Vagina (tissue), 2 donors: ENCODE measurements at regions not wholly inside any gene's neighbourhood (a gene's known extent, or its start where the extent isn't known, plus 50 kb on each side); places are given as distances from the start of the nearest gene placed in this dataset.

Source experiments
- DNase-seq, 2 donors: peaks; one replicate each; pipeline ENCODE4 v3.0.0-alpha.2; 2017; ENCODE audit errors: extremely low spot score in 2 of 2
- H3K27ac ChIP-seq: fragments of 200-600 bp; sonication (generic); one replicate; pipeline ENCODE4 v1.5.1; 2019
- H3K27me3 ChIP-seq: fragments of 200-600 bp; sonication (generic); one replicate; pipeline ENCODE4 v1.5.1; 2019
- H3K36me3 ChIP-seq, 2 donors: fragments of 200-600 bp; sonication (generic); one replicate each; pipeline ENCODE4 v1.5.1; 2017 to 2019
- H3K4me1 ChIP-seq: fragments of 200-600 bp; sonication (generic); one replicate; pipeline ENCODE4 v1.5.1; 2019
- H3K4me3 ChIP-seq, 2 donors: fragments of 200-600 bp; sonication (generic); 1 replicate in 1 of 2; 2 replicates in 1 of 2; pipeline ENCODE4 v1.5.1; 2016 to 2019
- H3K9me3 ChIP-seq: fragments of 200-600 bp; sonication (generic); one replicate; pipeline ENCODE4 v1.5.1; 2019
- POLR2A ChIP-seq, 2 donors: fragments of 450-650 bp; IDR thresholded peaks; one replicate each; pipeline ENCODE4 v1.6.1; 2017; ENCODE audit warnings: antibody characterized with exemption in 2 of 2, mild to moderate bottlenecking in 2 of 2, moderate library complexity in 2 of 2
- POLR2AphosphoS5 ChIP-seq, 2 donors: sonication (generic); formaldehyde crosslinking; IDR thresholded peaks; one replicate each; pipeline ENCODE4 v1.9.0; 2017; ENCODE audit warnings: antibody characterized with exemption in 2 of 2, mild to moderate bottlenecking in 2 of 2, low read depth in 1 of 2; ENCODE audit not compliant: insufficient read depth in 1 of 2
- intact Hi-C: fragments of 100-400 bp; cut with DNase I; formaldehyde crosslinking; loops from one replicate; pipeline ENCODE4 v1.15.1; 2023
- TF ChIP-seq, protein P1 (sequence below), 3 experiments: fragments of 450-650 bp in 2 of 3; fragments of 200-600 bp in 1 of 3; sonication (generic) in 1 of 3; IDR thresholded peaks; one replicate each; pipeline ENCODE4 v1.5.1; 2017 to 2019; ENCODE audit warnings: antibody characterized with exemption in 3 of 3, mild to moderate bottlenecking in 2 of 3, moderate library complexity in 2 of 3

DNA sequence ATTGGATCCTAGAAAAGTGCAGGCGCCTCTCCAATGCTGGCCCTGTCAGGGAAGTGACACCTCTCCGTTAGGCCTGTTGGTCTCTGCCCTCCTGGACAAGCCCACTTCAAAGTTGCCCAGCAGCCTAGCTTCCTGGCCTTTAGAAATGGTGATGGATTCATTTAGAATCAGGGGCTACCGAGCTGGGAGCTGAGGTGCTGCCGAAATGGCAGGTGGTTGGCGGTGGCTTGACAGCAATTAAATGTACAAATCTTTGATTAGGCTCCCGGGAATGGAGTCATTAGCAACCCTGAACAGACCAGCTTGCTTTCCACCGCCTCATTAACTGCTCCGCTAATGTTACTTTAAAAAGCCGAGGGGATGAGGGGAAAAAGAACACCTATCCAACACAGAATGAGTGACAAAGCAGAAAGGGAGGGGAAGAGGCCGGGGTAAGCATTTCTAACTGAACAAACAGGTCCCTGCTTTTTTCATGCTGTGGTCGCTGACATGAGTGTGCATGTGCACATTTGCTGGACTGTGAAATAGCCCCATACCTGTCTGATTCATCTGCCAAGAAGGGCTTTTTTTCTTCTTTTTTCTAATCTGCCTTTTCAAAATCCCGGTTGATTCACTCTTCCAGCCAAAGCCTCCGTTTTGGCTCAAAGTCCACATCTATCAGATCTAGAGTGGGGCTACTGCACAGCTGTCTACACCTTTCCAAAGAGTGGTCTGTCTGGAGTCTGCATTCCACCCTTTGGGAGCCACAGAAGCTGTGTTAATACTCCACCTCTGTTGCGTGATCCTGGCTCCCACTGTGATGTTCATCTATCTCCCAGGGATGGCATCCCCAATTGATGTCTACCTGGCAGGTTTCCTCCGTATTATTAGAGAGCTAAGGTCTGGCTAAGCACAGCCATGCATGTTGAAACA, 431.9 kb downstream of the COG6 start:
- TF ChIP-seq, protein P1, sequence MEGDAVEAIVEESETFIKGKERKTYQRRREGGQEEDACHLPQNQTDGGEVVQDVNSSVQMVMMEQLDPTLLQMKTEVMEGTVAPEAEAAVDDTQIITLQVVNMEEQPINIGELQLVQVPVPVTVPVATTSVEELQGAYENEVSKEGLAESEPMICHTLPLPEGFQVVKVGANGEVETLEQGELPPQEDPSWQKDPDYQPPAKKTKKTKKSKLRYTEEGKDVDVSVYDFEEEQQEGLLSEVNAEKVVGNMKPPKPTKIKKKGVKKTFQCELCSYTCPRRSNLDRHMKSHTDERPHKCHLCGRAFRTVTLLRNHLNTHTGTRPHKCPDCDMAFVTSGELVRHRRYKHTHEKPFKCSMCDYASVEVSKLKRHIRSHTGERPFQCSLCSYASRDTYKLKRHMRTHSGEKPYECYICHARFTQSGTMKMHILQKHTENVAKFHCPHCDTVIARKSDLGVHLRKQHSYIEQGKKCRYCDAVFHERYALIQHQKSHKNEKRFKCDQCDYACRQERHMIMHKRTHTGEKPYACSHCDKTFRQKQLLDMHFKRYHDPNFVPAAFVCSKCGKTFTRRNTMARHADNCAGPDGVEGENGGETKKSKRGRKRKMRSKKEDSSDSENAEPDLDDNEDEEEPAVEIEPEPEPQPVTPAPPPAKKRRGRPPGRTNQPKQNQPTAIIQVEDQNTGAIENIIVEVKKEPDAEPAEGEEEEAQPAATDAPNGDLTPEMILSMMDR (IDR thresholded peaks at IDR 0.05) = no peak
- no peak for TF ChIP-seq POLR2A (IDR thresholded peaks at IDR 0.05)
- TF ChIP-seq POLR2AphosphoS5 (IDR thresholded peaks at IDR 0.05; ENCODE audit: insufficient read depth in 1 of 2, low read depth in 1 of 2) = no peak

DNA sequence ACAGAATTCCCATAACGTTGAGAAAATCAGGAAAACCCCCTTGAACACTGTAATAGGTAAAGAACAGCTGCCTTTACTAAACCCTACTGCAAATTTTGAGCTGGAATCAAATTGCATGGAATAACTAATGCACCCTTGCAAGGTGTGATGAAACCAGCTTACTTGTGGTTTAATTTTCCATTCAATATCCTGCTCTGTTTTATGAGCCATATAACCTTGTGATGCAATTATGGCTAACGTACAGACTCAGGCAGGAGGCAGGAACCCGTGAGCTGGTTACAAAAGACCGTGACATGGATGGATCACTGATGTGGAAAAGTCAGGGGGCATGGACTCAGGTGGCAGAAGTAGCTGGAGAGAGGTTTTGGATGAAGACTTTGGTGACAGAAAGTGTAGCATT, 438.6 kb downstream of the COG6 start:
- DNase-seq = no peak
- H3K27ac ChIP-seq = no peak overlapping the region
- H3K4me1 ChIP-seq = no peaks in the 10 kb centered on the region
- intact Hi-C loops = no loop called here
- TF ChIP-seq POLR2AphosphoS5 (IDR thresholded peaks at IDR 0.05; ENCODE audit: insufficient read depth in 1 of 2, low read depth in 1 of 2) = peak in 1 of 2 donors; percentile 24
- TF ChIP-seq, protein P1 (IDR thresholded peaks at IDR 0.05) = no peak
- no peak overlapping the region for H3K4me3 ChIP-seq
- H3K9me3 ChIP-seq = no peaks in the 10 kb centered on the region
- H3K36me3 ChIP-seq = no peaks in the 10 kb centered on the region
- no peaks in the 10 kb centered on the region for H3K27me3 ChIP-seq

More for the DNA sequence above, 431.9 kb downstream of the COG6 start:
- Histone ChIP-seq H3K4me1 (no peaks in the 10 kb centered on the region), H3K27ac (no peak overlapping the region), H3K27me3 (no peaks in the 10 kb centered on the region), H3K9me3 (no peaks in the 10 kb centered on the region), H3K4me3 (no peak overlapping the region), H3K36me3 (no peaks in the 10 kb centered on the region)
- intact Hi-C loops = no loop called here
- no peak for DNase-seq

DNA sequence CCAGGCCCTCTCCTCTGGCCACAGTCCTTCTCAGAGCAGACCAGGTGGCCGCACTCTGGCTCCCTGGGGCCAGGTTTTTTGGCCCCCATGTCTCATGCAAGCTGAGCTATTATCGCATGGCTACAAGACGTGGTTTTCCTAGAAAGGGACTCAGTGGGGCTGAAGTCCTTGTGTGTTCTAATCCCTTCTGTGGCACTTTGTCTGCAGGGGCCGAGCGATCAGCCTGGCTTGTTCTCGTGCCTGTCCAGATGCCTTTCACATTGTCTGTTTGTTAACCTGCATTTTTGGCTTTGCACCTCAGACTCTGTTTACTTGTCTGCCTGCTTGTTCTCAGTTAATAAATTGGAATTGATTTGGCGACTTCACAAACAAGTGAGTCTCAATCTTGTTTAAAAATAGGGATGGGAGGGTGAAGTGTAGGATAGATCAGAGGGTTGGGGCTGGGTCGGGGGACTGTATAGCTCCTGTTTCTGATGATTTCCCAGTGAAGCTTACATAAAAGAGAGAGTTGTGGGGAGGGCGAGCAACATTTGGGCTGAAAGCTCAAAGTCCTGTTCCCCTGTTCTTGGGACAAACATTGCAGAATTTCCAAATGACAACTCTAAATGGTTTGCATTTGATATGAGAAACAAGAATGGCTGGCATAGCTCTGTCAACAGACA, 440.4 kb downstream of the COG6 start:
- Histone ChIP-seq H3K9me3 (no peaks in the 10 kb centered on the region), H3K27ac (no peak overlapping the region), H3K4me3 (no peak overlapping the region), H3K27me3 (no peaks in the 10 kb centered on the region), H3K36me3 (no peaks in the 10 kb centered on the region), H3K4me1 (no peaks in the 10 kb centered on the region)
- TF ChIP-seq POLR2AphosphoS5 (IDR thresholded peaks at IDR 0.05; ENCODE audit: insufficient read depth in 1 of 2, low read depth in 1 of 2) = no peak
- DNase-seq = no peak
- intact Hi-C loops = no loop called here

DNA sequence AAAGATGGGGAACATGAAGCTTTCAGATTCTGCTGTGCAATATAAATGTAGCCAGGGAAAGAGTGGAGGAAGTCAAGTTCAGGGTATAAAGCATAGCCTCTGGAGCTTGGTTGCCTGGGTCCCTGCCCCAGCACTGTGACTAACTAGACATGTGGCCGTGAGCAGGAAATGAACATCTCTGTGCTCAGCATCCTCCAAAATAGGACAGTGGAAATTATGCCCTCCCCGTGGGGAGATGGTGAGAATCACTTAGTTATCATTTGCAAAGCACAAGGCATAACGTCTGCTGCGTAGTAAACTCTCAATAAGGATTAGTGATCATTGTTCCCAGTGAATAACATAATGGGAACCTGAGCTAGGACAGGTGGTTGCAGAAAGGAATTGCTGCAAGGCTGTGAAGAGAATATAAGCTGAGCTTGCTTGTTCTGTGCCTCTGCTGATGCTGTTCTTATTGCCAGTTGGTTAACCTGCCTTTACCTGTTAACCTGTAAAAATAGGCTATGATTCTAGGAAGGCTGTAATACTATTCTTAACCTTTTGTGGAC, 441.0 kb downstream of the COG6 start:
- H3K27ac ChIP-seq = no peak overlapping the region
- no peak overlapping the region for H3K4me3 ChIP-seq
- H3K4me1 ChIP-seq = no peaks in the 10 kb centered on the region
- no peaks in the 10 kb centered on the region for H3K9me3 ChIP-seq
- intact Hi-C loops = no loop called here
- TF ChIP-seq POLR2A (IDR thresholded peaks at IDR 0.05) (no peak), POLR2AphosphoS5 (IDR thresholded peaks at IDR 0.05; ENCODE audit: insufficient read depth in 1 of 2, low read depth in 1 of 2) (no peak)
- TF ChIP-seq, protein P1 (IDR thresholded peaks at IDR 0.05) = no peak
- H3K36me3 ChIP-seq = no peaks in the 10 kb centered on the region
- DNase-seq = no peak
- no peaks in the 10 kb centered on the region for H3K27me3 ChIP-seq

DNA sequence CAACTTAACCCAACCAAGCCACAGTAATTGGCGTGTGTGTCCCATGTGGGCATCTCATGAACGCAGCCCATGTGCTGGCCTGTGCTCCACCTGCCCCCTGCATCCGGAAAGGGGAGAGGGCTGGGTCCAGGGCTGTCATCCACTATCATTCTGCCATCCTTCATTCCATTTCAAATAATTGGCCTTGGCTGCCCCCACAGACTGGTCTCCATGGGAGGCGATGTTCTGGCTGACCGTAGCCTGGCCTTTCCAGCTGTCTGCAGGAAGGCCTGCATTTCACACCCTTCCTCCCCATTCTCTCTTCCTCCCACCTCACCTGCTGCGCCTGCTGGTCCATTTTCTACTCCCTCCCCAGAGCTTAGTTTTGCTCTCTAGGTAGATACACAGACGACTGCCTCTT, 442.8 kb downstream of the COG6 start:
- H3K27ac ChIP-seq = no peak overlapping the region
- no peaks in the 10 kb centered on the region for H3K9me3 ChIP-seq
- intact Hi-C loops = no loop called here
- H3K4me3 ChIP-seq = no peak overlapping the region
- H3K36me3 ChIP-seq = no peaks in the 10 kb centered on the region
- no peaks in the 10 kb centered on the region for H3K27me3 ChIP-seq
- no peaks in the 10 kb centered on the region for H3K4me1 ChIP-seq
- TF ChIP-seq POLR2AphosphoS5 (IDR thresholded peaks at IDR 0.05; ENCODE audit: insufficient read depth in 1 of 2, low read depth in 1 of 2) = no peak
- TF ChIP-seq, protein P1 (IDR thresholded peaks at IDR 0.05) = no peak
- TF ChIP-seq POLR2A (IDR thresholded peaks at IDR 0.05) = no peak
- no peak for DNase-seq
